Neutrophil (primary cell): ENCODE measurements at regions not wholly inside any gene's neighbourhood (a gene's known extent, or its start where the extent isn't known, plus 50 kb on each side); places are given as distances from the start of the nearest gene placed in this dataset.
"Not testable (repeated sequence)": the region's sequence is repeated elsewhere in the genome, so short reads cannot be mapped to it uniquely, and the experiment has no call there.

ENCODE experiments used
- H3K27ac ChIP-seq: fragments of 200-600 bp; sonication (generic); 2 replicates; pipeline ENCODE4 v1.5.1; 2016; ENCODE audit warnings: mild to moderate bottlenecking, moderate library complexity
- H3K27me3 ChIP-seq: fragments of 200-600 bp; sonication (generic); 2 replicates; pipeline ENCODE4 v1.6.0; 2016; ENCODE audit warnings: mild to moderate bottlenecking
- H3K36me3 ChIP-seq: fragments of 200-600 bp; sonication (generic); 2 replicates; pipeline ENCODE4 v1.5.1; 2017
- H3K4me1 ChIP-seq, 2 experiments: fragments of 200-600 bp in 1 of 2; sonication (generic) in 1 of 2; 1 replicate in 1 of 2; 2 replicates in 1 of 2; pipeline versions ENCODE4 v1.5.1 to v1.6.1; 2013 to 2016; ENCODE audit warnings: low read depth in 1 of 2, low read length in 1 of 2, mild to moderate bottlenecking in 1 of 2, moderate library complexity in 1 of 2; ENCODE audit not compliant: control insufficient read depth in 1 of 2, insufficient read depth in 1 of 2
- H3K4me3 ChIP-seq, 2 experiments: fragments of 200-600 bp in 1 of 2; sonication (generic) in 1 of 2; 1 replicate in 1 of 2; 2 replicates in 1 of 2; pipeline ENCODE4 v1.5.1; 2013 to 2016; ENCODE audit warnings: low read depth in 1 of 2, low read length in 1 of 2, mild to moderate bottlenecking in 1 of 2, moderate library complexity in 1 of 2
- H3K9me3 ChIP-seq: fragments of 200-600 bp; sonication (generic); 2 replicates; pipeline ENCODE4 v1.5.1; 2016
- TF ChIP-seq, protein P1 (sequence below): fragments of 200-600 bp; sonication (generic); IDR thresholded peaks from 2 replicates; pipeline ENCODE4 v1.5.1; 2016; ENCODE audit warnings: antibody characterized with exemption

GRCh38 chr22:23499845-23500500 lies 80.1 kb downstream of the IGLL1 start:
- Histone ChIP-seq H3K9me3 (no peaks in the 10 kb centered on the region), H3K4me1 (no peaks in the 10 kb centered on the region), H3K27me3 (no peaks in the 10 kb centered on the region), H3K27ac (no peak overlapping the region), H3K4me3 (no peak overlapping the region), H3K36me3 (no peaks in the 10 kb centered on the region)
- TF ChIP-seq, protein P1, sequence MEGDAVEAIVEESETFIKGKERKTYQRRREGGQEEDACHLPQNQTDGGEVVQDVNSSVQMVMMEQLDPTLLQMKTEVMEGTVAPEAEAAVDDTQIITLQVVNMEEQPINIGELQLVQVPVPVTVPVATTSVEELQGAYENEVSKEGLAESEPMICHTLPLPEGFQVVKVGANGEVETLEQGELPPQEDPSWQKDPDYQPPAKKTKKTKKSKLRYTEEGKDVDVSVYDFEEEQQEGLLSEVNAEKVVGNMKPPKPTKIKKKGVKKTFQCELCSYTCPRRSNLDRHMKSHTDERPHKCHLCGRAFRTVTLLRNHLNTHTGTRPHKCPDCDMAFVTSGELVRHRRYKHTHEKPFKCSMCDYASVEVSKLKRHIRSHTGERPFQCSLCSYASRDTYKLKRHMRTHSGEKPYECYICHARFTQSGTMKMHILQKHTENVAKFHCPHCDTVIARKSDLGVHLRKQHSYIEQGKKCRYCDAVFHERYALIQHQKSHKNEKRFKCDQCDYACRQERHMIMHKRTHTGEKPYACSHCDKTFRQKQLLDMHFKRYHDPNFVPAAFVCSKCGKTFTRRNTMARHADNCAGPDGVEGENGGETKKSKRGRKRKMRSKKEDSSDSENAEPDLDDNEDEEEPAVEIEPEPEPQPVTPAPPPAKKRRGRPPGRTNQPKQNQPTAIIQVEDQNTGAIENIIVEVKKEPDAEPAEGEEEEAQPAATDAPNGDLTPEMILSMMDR, result no peak

DNA sequence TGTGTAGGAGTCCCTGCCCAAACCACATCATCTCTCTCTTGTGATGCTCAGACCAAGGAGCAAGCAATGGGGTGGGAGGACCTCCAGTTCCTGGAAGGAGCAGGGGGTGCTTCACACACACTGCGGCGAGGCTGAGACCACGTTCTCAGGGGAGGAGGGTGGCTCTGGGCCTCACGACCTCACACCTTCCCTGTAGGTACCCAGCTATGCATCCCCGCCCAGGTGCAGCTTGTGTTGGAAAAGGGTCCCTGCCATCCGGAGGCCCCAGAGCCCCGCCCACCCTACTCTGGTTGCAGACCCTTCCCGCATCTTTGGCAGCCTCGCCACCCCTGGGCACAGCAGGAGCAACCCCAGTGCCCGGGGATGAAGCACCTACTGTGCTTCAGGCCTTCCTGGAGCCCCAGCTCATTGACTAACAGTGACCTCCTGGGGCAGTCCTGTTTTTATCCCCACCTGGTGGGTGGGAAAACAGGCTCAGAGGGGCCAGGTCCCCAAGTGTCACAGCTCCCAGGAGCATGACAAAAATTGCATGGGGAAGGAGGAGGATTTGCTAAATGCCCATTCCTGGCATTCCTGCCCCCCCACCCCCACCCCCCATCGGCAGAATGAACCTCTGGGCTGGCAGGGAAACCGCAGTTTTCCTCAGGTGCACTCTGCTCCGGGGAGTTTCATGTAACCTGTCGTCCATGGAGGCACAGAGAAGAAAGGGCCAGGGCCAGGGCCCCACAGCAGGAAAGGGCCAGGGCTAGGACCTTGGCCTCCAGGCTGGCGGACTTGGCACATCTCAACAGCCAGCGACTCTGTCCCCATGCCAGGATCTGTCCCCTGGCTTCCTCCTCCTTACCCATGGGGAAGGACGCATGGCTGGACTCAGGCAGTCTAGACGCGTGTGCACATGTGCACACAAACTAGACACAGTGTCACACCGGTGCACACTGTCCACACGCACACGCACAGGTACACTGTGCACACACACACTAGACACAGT lies 81.0 kb downstream of the IGLL1 start:
- TF ChIP-seq, protein P1, result no peak
- Histone ChIP-seq H3K4me3 (no peak overlapping the region), H3K27me3 (no peaks in the 10 kb centered on the region), H3K9me3 (no peaks in the 10 kb centered on the region), H3K27ac (no peak overlapping the region), H3K36me3 (no peaks in the 10 kb centered on the region), H3K4me1 (no peaks in the 10 kb centered on the region)

DNA sequence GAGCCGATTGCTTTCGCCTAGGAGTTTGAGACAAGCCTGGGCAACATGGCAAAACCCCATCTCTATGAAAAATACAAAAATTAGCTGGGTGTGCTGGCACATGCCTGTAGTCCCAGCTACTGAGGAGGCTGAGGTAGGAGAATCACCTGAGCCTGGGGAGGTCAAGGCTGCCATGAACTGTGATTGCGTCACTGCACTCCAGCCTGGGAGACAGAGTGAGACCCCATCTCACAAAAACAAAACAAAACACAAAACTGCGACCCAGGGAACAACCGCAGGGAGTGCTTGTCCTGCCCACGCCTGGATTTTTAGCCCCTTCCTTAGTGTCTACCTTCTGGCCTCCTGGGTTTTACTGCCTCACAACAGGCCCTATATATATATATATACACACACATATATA lies 82.2 kb downstream of the IGLL1 start:
- H3K9me3 ChIP-seq, H3K27ac ChIP-seq, H3K27me3 ChIP-seq, H3K4me3 ChIP-seq, H3K36me3 ChIP-seq, H3K4me1 ChIP-seq: not testable (repeated sequence)

DNA sequence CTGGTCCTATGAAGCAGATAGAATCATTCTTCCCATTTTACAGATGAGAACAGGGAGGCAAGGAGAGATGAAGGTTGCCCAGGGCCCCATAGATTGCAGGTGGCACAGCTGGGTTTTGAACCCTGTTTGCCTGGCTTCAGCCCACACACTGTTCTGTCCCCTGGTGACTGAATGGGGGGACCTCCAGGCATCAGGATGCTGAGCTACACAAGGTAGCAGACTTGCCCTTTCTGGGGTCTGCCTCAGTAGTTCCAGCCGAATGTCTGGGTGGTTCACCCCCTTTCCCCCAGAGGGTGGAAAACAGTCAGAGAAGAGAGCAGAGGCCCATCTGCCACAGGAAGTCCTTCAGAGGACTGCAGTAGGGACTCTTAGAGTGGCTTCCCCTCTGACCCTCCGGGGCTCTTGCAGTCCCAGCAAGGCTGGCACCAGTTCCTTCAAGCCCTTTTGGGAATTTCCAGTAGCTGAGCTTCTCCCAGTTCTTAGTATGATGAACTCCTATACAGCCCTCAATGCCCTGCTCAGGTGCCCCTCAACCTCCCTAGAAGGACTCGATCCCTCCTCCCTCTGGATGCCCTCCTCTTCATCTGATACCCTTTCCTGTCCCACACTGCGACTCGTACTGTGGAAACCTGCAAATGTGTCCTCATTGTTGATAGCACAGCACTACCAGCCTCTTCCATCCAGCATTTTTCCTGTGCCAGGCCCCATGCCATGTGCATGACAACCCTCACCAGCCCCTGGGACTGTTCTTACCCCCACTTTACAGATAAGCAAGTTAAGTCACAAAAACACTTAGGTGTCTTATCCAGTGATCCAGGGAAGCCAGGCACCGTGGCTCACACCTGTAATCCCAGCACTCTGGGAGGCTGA lies 82.8 kb downstream of the IGLL1 start:
- H3K4me3 ChIP-seq, result no peak overlapping the region
- no peaks in the 10 kb centered on the region for H3K9me3 ChIP-seq
- no peak overlapping the region for H3K27ac ChIP-seq
- H3K36me3 ChIP-seq, result no peaks in the 10 kb centered on the region
- TF ChIP-seq, protein P1, result no peak
- H3K27me3 ChIP-seq, result no peaks in the 10 kb centered on the region
- no peaks in the 10 kb centered on the region for H3K4me1 ChIP-seq

DNA sequence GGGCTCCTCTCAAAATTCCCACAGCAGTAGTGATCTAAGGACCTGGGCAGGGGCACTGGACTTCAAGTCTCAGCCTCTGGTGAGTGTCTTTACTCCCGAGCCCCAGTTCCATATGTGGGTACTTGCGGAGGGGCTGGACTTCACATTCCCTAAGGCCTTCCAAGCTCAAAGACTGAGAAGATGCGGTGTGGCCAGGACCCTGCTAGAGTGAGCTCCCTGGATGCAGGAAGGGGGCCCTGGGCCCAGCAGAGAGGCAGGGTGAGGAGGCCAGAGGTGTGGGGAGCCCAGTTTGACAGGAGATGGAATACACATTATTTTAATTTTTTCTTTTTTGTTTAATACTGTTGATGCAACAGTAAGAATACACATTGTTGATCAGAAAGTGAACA lies 83.7 kb downstream of the IGLL1 start:
- Histone ChIP-seq H3K27ac (no peak overlapping the region), H3K27me3 (no peaks in the 10 kb centered on the region), H3K4me3 (no peak overlapping the region), H3K4me1 (no peaks in the 10 kb centered on the region), H3K36me3 (no peaks in the 10 kb centered on the region), H3K9me3 (no peaks in the 10 kb centered on the region)
- TF ChIP-seq, protein P1, result no peak
